PC-3 (cell line): ENCODE measurements at regions not wholly inside any gene's neighbourhood (a gene's known extent, or its start where the extent isn't known, plus 50 kb on each side); places are given as distances from the start of the nearest gene placed in this dataset.
"Not testable (repeated sequence)": the region's sequence is repeated elsewhere in the genome, so short reads cannot be mapped to it uniquely, and the experiment has no call there.

Source experiments
- CTCF ChIP-seq: fragments of 300-600 bp; sonication (generic); conservative IDR thresholded peaks from 2 replicates; pipeline ENCODE4 v1.5.1; 2017; ENCODE audit warnings: antibody characterized with exemption, low read depth, mild to moderate bottlenecking, low read length
- EZH2 ChIP-seq: fragments of 300-600 bp; sonication (generic); IDR thresholded peaks from one replicate; pipeline ENCODE4 v1.6.1; 2017; ENCODE audit warnings: antibody characterized with exemption, mild to moderate bottlenecking, low read length; ENCODE audit not compliant: unreplicated experiment
- EZH2phosphoT487 ChIP-seq: fragments of 300-600 bp; sonication (generic); IDR thresholded peaks from 2 replicates; pipeline ENCODE4 v1.6.1; 2018; ENCODE audit warnings: mild to moderate bottlenecking, antibody characterized with exemption, low read length, borderline replicate concordance

- not testable (repeated sequence) for TF ChIP-seq CTCF, EZH2, EZH2phosphoT487
Measured at GRCh38 chr4:147168200-147168599, 222.5 kb upstream of the TTC29 start.
